GM18870 (cell line): ENCODE measurements at regions not wholly inside any gene's neighbourhood (a gene's known extent, or its start where the extent isn't known, plus 50 kb on each side); places are given as distances from the start of the nearest gene placed in this dataset.
"Not testable (repeated sequence)": the region's sequence is repeated elsewhere in the genome, so short reads cannot be mapped to it uniquely, and the experiment has no call there.

Experiments
- ATAC-seq: cut with Tn5 transposase; IDR thresholded peaks from one replicate; pipeline ENCODE4 v1.9.1; 2021; ENCODE audit warnings: moderate library complexity; ENCODE audit not compliant: unreplicated experiment

- no peak for ATAC-seq
Measured at GRCh38 chr3:144966560-144966959, 994.9 kb downstream of the DIPK2A start.

GRCh38 chr3:144968750-144969350 lies 997.2 kb downstream of the DIPK2A start:
- ATAC-seq = no peak

- not testable (repeated sequence) for ATAC-seq
Measured at GRCh38 chr3:144984481-144984880, 1012.9 kb downstream of the DIPK2A start.

GRCh38 chr3:144989807-144990206 lies 1018.2 kb downstream of the DIPK2A start:
- ATAC-seq = no peak

- ATAC-seq = no peak
Measured at GRCh38 chr3:144995856-144996255, 1024.2 kb downstream of the DIPK2A start.

GRCh38 chr3:145005427-145005826 lies 1033.8 kb downstream of the DIPK2A start:
- ATAC-seq = no peak

- ATAC-seq = no peak
Measured at GRCh38 chr3:145006271-145006670, 1034.6 kb downstream of the DIPK2A start.

- ATAC-seq = no peak
Measured at GRCh38 chr3:145013931-145014330, 1042.3 kb downstream of the DIPK2A start.

- ATAC-seq = no peak
Measured at GRCh38 chr3:145015253-145015652, 1043.6 kb downstream of the DIPK2A start.

- no peak for ATAC-seq
Measured at GRCh38 chr3:145017959-145018358, 1046.3 kb downstream of the DIPK2A start.

GRCh38 chr3:145022447-145022846 lies 1050.8 kb downstream of the DIPK2A start:
- no peak for ATAC-seq

GRCh38 chr3:145024700-145025099 lies 1053.1 kb downstream of the DIPK2A start:
- ATAC-seq = no peak

GRCh38 chr3:145027186-145027585 lies 1055.6 kb downstream of the DIPK2A start:
- ATAC-seq = not testable (repeated sequence)

- no peak for ATAC-seq
Measured at GRCh38 chr3:145032791-145033190, 1061.2 kb downstream of the DIPK2A start.

- no peak for ATAC-seq
Measured at GRCh38 chr3:145035682-145036081, 1064.1 kb downstream of the DIPK2A start.

- not testable (repeated sequence) for ATAC-seq
Measured at GRCh38 chr3:145054055-145054454, 1082.4 kb downstream of the DIPK2A start.

GRCh38 chr3:145055375-145056076 lies 1083.9 kb downstream of the DIPK2A start:
- no peak for ATAC-seq

- ATAC-seq = no peak
Measured at GRCh38 chr3:145058483-145058882, 1086.9 kb downstream of the DIPK2A start.

GRCh38 chr3:145063616-145064015 lies 1092.0 kb downstream of the DIPK2A start:
- ATAC-seq = no peak

- no peak for ATAC-seq
Measured at GRCh38 chr3:145070795-145071194, 1090.2 kb downstream of the PLOD2 start.

GRCh38 chr3:145079436-145079835 lies 1081.5 kb downstream of the PLOD2 start:
- ATAC-seq = no peak

- no peak for ATAC-seq
Measured at GRCh38 chr3:145087038-145087437, 1073.9 kb downstream of the PLOD2 start.

GRCh38 chr3:145088917-145089316 lies 1072.1 kb downstream of the PLOD2 start:
- peak; percentile 62 for ATAC-seq
